CD4-positive, alpha-beta T cell treated with Interleukin-15 for 4 hours (primary cell): ENCODE measurements at regions not wholly inside any gene's neighbourhood (a gene's known extent, or its start where the extent isn't known, plus 50 kb on each side); places are given as distances from the start of the nearest gene placed in this dataset.

Experiments
- DNase-seq: peaks from one replicate; pipeline ENCODE4 v3.0.0-alpha.2; 2020; ENCODE audit warnings: low spot score

DNA sequence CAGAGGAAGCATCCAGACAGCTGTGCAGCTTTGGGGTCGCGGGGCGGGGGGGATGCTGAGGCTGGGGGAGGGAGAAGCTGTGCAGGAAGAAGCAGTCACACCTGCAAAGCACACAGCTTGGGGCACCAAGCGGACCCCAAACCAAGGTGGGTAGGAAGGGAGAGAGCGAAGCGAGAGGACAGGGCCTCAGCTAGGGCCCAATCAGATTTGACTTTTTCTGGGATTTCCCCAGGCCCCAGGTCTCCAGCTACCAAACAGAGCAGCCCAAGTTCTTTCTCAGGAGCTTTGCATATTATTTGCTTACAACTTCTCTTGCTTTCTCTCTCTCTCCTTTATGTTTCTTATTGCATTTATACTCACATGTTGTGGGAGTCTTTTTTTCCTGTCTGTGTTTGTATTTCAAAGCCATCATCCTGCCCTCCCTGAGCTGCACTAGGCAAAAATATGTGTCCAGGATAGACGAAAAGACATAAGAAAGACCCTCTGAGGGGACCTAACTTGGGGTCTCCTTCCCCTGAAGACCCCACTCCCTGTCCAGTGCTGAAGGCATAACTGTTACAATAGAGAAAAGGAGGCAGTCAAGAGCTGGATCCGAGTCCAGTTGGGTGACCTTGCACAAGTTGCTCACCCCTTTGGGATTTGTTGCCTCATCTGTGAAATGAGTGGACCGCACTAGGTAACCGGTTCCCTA lies 50.6 kb upstream of the SMNDC1 start:
- DNase-seq = no peak

GRCh38 chr10:110355922-110356627 lies 51.4 kb upstream of the SMNDC1 start:
- DNase-seq = peak; percentile 25

DNA sequence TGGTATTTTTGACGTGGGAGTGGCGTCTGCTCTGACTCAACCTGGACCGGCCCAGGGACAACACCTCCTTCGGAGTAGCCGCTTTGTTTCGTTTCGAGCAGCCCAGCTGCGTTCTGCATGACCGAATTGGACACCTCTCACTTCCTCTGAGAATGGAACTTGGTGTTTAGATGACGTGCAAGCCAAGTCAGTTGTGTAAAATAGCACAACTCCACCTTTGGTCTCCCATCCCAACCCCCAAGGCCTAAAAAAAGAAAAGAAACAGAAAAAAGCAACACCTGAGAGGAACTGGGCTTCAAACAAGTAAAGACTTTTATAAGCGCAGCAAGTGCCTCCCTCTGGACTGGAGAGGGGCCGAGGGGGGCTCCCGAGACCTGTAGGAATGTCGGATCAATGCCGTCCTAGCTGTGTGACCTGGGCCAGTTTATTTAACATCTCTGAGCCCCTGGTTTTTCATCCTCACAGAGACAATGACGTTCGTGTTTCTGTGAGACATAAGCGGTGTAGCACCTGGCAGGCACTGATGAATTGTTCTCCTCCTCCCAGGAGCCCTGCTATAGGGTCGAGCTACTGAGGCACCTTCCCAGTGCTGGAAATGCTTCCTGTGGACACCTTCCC lies 52.0 kb upstream of the SMNDC1 start:
- DNase-seq = peak; percentile 66

- DNase-seq = peak; percentile 72
Observed at GRCh38 chr10:110357252-110357780, 52.6 kb upstream of the SMNDC1 start.

DNA sequence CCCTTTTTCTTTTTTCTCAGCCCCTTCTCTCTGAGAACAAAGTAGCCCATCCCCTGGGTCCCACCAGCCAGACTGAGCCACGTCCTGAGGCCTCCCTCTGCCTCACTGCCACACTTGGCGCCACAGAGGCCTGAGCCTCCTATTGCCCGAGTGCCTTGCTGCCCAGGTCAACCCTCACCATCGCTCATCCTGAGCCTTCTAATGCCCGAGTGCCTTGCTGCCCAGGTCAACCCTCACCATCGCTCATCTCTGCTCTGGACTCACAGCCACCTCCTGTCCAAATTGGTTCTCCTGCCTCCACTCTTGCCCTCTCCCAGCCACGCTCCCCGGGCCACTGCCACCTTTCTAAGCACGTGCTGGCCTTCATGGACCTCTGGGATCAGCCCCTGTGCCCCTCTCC lies 53.2 kb upstream of the SMNDC1 start:
- DNase-seq = no peak

- DNase-seq = no peak
Observed at GRCh38 chr10:110358278-110358677, 53.6 kb upstream of the SMNDC1 start.

DNA sequence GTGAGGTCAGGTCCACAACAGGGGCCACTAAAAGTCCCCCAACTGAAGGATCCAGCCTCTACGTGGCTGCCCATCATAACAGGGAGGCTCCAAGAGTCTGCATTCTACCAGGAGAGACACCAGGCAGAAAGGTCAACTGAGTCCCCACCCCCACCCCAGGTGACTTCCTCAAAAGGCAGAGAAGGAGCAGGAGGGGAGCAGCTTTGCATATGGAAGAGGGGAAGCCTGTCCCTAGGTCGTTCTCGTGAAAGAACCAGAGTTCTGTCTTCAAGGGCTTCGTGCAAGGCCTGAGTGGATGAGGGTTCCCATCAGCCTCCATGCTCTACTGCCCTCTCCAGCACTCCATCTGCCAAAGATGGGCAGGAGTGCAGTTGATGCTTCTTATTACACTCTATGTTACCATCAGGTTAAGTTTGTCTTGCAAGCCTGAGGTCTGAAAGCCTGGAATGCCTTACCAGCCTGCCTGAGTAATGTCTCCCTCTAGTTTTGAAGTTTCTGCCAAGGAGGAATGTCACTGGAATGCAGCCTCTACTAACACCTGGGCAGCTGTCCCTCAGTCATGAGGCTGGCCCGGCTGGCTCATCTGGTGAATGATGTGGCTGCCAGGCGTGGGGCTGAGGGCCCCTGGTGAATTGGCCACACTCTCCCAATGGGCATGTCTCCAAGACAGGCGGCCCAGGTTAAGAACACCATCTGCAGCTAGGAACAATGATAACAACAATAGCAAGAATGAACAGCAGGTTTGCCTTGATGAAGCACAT lies 54.3 kb upstream of the SMNDC1 start:
- no peak for DNase-seq

GRCh38 chr10:110360857-110361474 lies 56.2 kb upstream of the SMNDC1 start:
- no peak for DNase-seq

DNA sequence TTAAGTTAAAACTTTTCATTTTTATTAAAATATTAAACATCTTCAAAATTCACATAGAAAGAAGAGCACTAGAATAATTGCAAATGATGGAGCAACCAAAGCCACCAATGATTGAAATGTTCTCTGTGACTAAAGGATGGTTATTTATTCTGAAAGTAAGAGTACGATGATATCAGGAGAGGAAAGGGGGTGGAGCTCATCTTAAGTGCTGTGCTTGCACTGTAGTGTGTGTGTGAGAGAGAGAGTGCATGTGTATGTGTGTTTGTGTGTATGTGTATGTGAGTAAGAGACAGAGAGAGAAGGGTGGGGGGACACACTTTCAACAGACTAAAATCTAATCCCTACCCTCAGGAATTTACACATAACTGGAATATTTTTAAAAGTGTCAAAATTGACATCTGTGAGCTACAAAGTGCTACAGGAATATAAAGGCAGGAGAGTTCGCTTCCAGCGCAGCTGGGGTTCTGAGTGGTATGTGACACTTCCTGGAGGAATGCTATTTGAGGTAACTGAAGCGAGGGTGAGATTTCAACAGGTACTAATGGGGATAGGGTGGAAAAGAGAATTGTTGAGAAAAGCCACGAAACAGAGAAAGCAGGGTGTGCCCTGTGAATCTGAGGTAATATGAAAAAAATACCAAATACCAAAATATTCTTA lies 57.2 kb upstream of the SMNDC1 start:
- DNase-seq = no peak

GRCh38 chr10:110363572-110364411 lies 59.1 kb upstream of the SMNDC1 start:
- DNase-seq = peak; percentile 26

DNA sequence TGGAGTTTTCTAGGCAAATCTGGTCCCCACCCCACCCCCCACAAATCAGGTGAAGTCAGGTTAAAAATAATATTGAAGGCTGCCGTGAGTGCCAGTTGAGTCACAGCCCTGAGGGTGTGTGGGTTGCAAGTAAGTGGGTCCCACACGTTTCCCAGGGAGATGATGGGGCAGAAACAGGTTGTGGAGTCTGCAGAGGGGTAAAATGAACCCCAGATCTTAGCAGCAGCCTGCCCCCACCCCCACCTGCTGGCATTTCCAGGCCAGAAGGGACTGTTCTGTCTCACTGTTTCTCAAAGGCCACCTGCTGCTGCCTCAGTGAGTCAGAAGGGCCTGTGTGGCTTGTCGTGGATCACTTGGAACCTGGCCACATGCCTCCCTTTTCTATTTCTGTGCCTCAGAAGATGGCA lies 59.8 kb upstream of the SMNDC1 start:
- DNase-seq = no peak

GRCh38 chr10:110365356-110366143 lies 60.8 kb upstream of the SMNDC1 start:
- no peak for DNase-seq

GRCh38 chr10:110366635-110367034 lies 61.9 kb upstream of the SMNDC1 start:
- no peak for DNase-seq

GRCh38 chr10:110368002-110368401 lies 63.3 kb upstream of the SMNDC1 start:
- DNase-seq = no peak

DNA sequence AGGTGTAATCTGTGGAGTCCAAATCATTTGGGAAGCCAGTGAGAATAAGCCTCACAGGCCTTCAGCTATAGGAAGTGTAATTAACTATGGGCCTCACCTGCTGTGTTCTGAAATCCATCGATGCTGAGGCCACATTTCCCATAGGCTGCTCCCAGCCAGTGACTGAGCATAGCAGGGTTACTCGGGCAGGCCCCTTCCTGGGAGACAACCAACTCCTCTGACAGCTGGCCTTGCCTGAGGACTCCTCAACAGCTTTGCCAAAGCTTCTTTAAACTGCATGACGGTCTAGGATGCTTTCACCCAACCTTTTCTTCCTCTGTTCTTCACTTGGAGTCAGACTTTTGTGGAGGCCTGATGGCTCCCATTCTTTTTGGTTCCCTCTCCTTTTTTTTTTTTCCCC lies 63.8 kb upstream of the SMNDC1 start:
- no peak for DNase-seq

DNA sequence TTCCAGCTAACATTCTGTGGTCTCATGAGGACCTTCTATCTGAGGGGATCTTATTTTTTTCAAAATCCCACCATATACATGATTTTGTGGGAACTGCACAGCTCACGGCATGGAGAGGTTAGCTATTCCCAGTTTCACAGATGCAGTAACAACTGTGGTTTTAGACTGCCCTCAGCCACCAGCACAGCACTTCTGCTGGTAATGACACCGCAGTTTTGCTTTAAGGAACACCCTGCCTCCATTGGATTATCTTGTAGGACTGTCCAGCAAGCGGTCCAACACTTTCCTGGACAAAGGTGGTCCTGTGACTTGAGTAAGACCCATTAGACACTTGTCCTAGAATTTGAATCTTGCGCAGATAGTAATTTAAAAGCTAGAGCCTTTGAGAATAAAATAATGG lies 65.3 kb upstream of the SMNDC1 start:
- DNase-seq = no peak

- no peak for DNase-seq
Observed at GRCh38 chr10:110372656-110373055, 67.9 kb upstream of the SMNDC1 start.

DNA sequence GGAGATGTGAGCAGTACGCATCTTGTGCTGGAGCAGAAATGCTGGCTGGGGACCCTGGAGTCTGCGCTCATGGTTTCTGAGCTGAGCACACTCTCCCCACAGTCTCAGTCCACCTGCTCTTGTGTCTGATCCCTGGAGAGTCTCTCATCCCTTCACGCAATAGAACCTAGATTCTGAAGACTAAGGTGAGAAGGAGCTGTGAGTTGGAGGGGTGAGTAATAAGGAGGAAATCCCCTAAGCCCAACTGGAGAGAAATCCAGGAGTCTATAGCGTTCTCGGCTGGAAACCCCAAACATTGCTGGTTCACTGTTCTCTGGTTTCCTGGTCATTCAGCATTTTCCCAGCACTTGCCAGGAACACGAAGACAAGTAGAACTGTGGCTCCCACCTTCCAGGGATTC lies 68.3 kb upstream of the SMNDC1 start:
- DNase-seq = no peak

- no peak for DNase-seq
Observed at GRCh38 chr10:110373857-110374654, 69.3 kb upstream of the SMNDC1 start.
